Stimulated activated CD8-positive, alpha-beta memory T cell treated with anti-CD3 and anti-CD28 coated beads, Interleukin-7, amount 100 ng/mL, for 4 hours (primary cell): ENCODE measurements at regions not wholly inside any gene's neighbourhood (a gene's known extent, or its start where the extent isn't known, plus 50 kb on each side); places are given as distances from the start of the nearest gene placed in this dataset.
"Not testable (repeated sequence)": the region's sequence is repeated elsewhere in the genome, so short reads cannot be mapped to it uniquely, and the experiment has no call there.

Experiments
- DNase-seq, 2 donors: peaks; one replicate each; pipeline ENCODE4 v3.0.0-alpha.2; 2020; ENCODE audit warnings: low read depth in 2 of 2

- not testable (repeated sequence) for DNase-seq
These were observed 84.6 kb upstream of the ADRB2 start for GRCh38 chr5:148741766-148742165.

DNA sequence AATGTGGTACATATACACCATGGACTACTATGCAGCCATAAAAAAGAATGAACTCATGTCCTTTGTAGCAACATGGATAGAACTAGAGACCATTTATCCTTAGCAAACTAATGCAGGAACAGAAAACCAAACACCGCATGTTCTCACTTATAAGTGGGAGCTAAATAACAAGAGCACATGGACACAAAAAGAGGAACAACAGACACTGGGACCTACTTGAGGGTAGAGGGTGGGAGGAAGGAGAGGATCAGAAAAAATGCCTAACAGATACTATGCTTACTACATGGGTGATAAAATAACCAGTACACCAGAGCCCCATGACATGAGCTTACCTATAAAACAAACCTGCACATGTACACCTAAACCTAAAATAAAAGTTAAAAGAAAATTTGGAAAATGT, 82.0 kb upstream of the ADRB2 start:
- DNase-seq, result not testable (repeated sequence)

GRCh38 chr5:148746826-148747535, 79.4 kb upstream of the ADRB2 start:
- DNase-seq, result no peak

GRCh38 chr5:148747536-148747906, 78.9 kb upstream of the ADRB2 start:
- DNase-seq, result no peak

GRCh38 chr5:148748702-148749392, 77.6 kb upstream of the ADRB2 start:
- DNase-seq, result no peak

DNA sequence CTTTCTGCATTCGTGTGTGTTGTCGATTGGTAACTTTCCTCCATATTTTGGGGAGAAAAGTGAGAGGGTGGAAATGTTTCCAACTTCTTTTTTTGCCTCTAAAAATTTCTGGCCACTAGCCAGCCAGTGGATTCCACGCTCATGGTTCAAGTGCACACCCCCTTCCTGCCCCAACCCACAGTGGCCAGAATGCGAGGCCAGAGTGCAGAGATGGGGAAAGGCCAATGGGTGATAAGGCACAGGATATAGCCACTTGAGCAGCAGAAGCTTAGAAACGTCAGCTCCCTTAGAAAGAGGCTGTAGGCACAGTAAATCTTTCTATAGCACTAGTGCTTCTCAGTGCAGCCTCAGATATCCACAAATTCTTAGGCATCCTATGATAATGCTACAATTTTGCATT, 75.8 kb upstream of the ADRB2 start:
- no peak for DNase-seq

DNA sequence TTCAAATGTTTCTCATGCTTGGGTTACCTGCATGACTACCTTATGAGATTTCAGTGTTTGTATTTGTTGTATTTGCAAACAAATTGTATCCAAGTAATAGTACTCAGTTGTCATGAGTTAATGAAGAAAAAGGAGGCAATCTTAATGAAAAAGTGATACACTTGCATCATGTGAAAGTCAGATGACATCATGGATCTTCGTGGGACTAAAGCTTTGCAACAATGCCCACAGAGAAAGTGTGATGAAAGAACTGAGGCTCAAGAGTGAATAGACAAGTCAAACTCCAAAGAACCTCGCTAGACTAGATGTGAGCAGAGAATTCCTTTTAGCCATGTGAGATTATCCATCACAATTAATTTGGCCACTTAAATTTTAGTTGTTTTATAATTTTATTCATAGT, 75.4 kb upstream of the ADRB2 start:
- DNase-seq, result no peak

DNA sequence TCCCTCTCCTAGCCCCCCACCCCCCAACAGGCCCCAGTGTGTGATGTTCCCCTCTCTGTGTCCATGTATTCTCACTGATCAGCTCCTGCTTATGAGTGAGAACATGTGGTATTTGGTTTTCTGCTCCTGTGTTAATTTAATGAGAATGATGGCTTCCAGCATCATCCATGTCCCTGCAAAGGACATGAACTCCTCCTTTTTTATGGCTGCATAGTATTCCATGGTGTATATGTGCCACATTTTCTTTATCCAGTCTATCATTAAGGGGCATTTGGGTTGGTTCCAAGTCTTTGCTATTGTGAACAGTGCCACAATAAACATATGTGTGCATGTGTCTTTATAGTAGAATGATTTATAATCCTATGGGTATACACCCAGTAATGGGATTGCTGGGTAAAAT, 74.0 kb upstream of the ADRB2 start:
- DNase-seq, result not testable (repeated sequence)

GRCh38 chr5:148759101-148759500, 67.3 kb upstream of the ADRB2 start:
- DNase-seq, result no peak

DNA sequence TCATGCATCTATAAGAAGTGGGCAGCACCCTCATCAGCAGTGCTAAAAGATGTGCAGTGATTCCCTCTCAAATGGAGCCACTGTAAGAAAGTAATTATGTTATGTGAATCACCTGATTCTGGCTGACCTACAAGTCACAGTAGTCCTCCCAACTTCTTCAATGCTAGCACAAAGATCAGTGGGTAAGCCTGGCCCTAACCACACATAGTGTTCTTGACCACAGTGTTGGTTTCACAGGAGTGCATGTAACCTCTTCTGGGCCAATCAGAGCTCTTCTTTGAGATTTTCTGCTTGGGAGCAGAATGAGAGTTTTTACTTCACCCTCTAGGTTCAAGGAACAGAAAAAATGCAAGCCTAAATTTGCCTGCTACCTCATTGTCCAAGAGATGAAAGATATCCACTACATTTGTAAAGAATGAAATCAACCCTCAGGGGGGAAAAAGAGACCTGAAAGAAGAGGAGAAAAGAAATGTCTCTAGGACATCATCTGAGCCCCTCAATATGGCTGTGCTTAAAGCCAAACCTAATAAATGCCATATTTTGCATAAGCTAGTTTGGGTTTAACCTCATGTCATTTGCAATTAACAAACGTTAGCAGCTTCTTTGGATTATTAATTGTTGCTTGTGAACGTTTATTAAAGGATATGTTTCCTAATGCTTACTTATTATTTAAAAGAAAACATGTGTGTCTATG, 65.3 kb upstream of the ADRB2 start:
- DNase-seq, result no peak

DNA sequence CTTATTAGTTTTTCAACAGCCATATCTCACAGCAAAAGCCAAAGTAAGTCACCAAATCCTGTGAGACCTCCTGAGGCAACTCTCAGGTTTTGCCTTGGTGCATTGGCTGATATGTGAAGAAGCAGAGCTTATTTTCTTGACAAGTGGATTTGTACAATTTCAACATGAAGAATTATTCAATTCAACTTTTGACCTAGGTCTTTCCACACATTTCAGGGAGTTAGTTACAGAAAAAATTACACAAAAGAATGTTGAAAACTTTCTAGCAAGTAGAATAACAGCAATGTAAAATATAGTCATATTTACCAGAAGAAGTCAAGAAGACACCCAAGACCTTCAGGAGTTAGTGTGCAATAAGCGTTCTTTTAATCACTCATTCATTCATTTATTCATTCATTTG, 62.4 kb upstream of the ADRB2 start:
- DNase-seq, result no peak

DNA sequence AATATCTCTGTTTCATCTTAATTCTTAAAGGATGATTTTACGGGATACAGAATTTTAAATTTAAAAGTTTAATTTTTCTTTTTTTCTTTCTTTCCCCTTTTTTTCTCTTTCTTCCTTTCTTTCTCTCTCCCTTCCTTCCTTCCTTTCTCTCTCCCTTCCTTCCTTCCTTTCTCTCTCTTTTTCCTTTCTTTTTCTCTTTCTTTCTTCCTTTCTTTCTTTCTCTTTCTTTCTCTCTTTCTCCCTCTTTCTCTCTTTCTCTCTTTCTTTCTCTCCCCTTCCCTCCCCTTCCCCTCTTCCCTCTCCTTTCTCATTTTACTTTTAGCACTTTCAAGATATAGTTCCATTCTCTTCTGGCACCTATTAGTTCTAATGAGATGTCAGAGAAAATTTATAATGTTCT, 61.4 kb upstream of the ADRB2 start:
- no peak for DNase-seq

DNA sequence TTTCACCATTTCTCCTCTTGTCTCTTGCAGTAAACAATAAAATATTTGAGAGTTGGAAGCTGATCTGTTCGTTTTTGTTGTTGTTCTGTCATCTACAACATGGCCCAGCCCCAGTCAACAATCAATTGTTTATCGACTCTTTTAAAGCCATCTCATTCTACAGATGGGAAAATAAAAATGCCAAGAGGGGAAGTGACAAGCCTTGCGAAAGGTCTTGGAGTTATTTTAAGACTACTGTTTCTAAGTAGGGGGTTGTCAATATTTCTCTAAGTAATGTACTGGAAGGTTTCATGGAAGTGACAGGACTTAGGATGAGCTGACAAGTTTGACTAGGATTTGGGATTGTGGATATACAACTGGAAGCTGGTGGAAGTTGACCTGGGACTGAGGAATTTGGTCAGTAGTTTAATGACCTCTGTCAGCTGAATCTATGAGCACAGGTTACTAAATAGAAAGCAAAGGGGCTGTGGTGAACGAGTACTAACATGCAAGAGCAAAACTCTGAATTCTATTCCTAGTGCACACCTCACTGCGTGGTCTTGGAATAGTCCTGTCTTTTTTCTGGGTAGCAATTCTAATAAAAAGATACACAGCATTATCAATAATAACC, 57.5 kb upstream of the ADRB2 start:
- no peak for DNase-seq

GRCh38 chr5:148769941-148770340, 56.5 kb upstream of the ADRB2 start:
- DNase-seq, result no peak

- DNase-seq, result no peak
These were observed 52.1 kb upstream of the ADRB2 start for GRCh38 chr5:148774313-148774712.

GRCh38 chr5:148776261-148776660, 50.1 kb upstream of the ADRB2 start:
- DNase-seq, result no peak
